ENCODE measurements at regions not wholly inside any gene's neighbourhood (a gene's known extent, or its start where the extent isn't known, plus 50 kb on each side); places are given as distances from the start of the nearest gene placed in this dataset.

- TF ChIP-seq TCF4 (CRISPR knock-in tag; IDR thresholded peaks at IDR 0.05; ENCODE audit: borderline replicate concordance) (no peak), CSRNP3 (CRISPR knock-in tag; IDR thresholded peaks at IDR 0.05) (no peak), ISL1 (CRISPR knock-in tag; IDR thresholded peaks at IDR 0.05) (no peak), GLIS3 (CRISPR knock-in tag; IDR thresholded peaks at IDR 0.05) (no peak), CSDC2 (CRISPR knock-in tag; IDR thresholded peaks at IDR 0.05) (no peak), ZNF70 (CRISPR knock-in tag; IDR thresholded peaks at IDR 0.05) (no peak), RARB (CRISPR knock-in tag; IDR thresholded peaks at IDR 0.05) (no peak)
- ATAC-seq: no peak
Observed at GRCh38 chr1:29398431-29398830, 162.1 kb downstream of the PTPRU start.

GRCh38 chr1:29397981-29398380 lies 161.7 kb downstream of the PTPRU start:
- ATAC-seq: no peak
- TF ChIP-seq GLIS3 (CRISPR knock-in tag; IDR thresholded peaks at IDR 0.05) (no peak), CSRNP3 (CRISPR knock-in tag; IDR thresholded peaks at IDR 0.05) (no peak)

GRCh38 chr1:29397256-29397590 lies 160.9 kb downstream of the PTPRU start:
- no peak for ATAC-seq
- TF ChIP-seq ESRRG (CRISPR knock-in tag; IDR thresholded peaks at IDR 0.05) (no peak), POU6F1 (CRISPR knock-in tag; IDR thresholded peaks at IDR 0.05; ENCODE audit: borderline replicate concordance, low read depth) (no peak), ZNF8 (CRISPR knock-in tag; IDR thresholded peaks at IDR 0.05) (no peak), TSHZ2 (CRISPR knock-in tag; IDR thresholded peaks at IDR 0.05) (no peak), CSDC2 (CRISPR knock-in tag; IDR thresholded peaks at IDR 0.05) (no peak), TCF4 (CRISPR knock-in tag; IDR thresholded peaks at IDR 0.05; ENCODE audit: borderline replicate concordance) (no peak), ZFP3 (CRISPR knock-in tag; IDR thresholded peaks at IDR 0.05) (no peak), RARB (CRISPR knock-in tag; IDR thresholded peaks at IDR 0.05) (no peak), OSR1 (CRISPR knock-in tag; IDR thresholded peaks at IDR 0.05) (no peak), SNAI2 (CRISPR knock-in tag; IDR thresholded peaks at IDR 0.05) (no peak), ZC3H10 (CRISPR knock-in tag; IDR thresholded peaks at IDR 0.05) (no peak)

- ATAC-seq: no peak
Observed at GRCh38 chr1:29396438-29397255, 160.3 kb downstream of the PTPRU start.

GRCh38 chr1:29395736-29396437 lies 159.6 kb downstream of the PTPRU start:
- no peak for ATAC-seq
- TF ChIP-seq CREB5 (CRISPR knock-in tag; IDR thresholded peaks at IDR 0.05; ENCODE audit: low read depth): no peak
- TF ChIP-seq ZFP30 (CRISPR knock-in tag; IDR thresholded peaks at IDR 0.05): no peak
- TF ChIP-seq ARNTL (CRISPR knock-in tag; IDR thresholded peaks at IDR 0.05; ENCODE audit: borderline replicate concordance, low read depth): no peak
- TF ChIP-seq POU6F1 (CRISPR knock-in tag; IDR thresholded peaks at IDR 0.05; ENCODE audit: borderline replicate concordance, low read depth): no peak
- TF ChIP-seq SNAI2 (CRISPR knock-in tag; IDR thresholded peaks at IDR 0.05): no peak
- TF ChIP-seq ZNF565 (CRISPR knock-in tag; conservative IDR thresholded peaks at IDR 0.05; ENCODE audit: low read depth): no peak
- no peak for TF ChIP-seq TOX (CRISPR knock-in tag; IDR thresholded peaks at IDR 0.05; ENCODE audit: borderline replicate concordance)
- no peak for TF ChIP-seq ZC3H10 (CRISPR knock-in tag; IDR thresholded peaks at IDR 0.05)
- no peak for TF ChIP-seq ZNF70 (CRISPR knock-in tag; IDR thresholded peaks at IDR 0.05)
- no peak for TF ChIP-seq ISL1 (CRISPR knock-in tag; IDR thresholded peaks at IDR 0.05)
- no peak for TF ChIP-seq GLIS3 (CRISPR knock-in tag; IDR thresholded peaks at IDR 0.05)
- TF ChIP-seq RARB (CRISPR knock-in tag; IDR thresholded peaks at IDR 0.05): no peak
- no peak for TF ChIP-seq TCF4 (CRISPR knock-in tag; IDR thresholded peaks at IDR 0.05; ENCODE audit: borderline replicate concordance)
- TF ChIP-seq CSDC2 (CRISPR knock-in tag; IDR thresholded peaks at IDR 0.05): no peak
- no peak for TF ChIP-seq OSR1 (CRISPR knock-in tag; IDR thresholded peaks at IDR 0.05)

More at GRCh38 chr1:29396438-29397255, 160.3 kb downstream of the PTPRU start:
- no peak for TF ChIP-seq ZNF70 (CRISPR knock-in tag; IDR thresholded peaks at IDR 0.05)
